Right atrium auricular region (tissue), 2 donors: ENCODE measurements at regions not wholly inside any gene's neighbourhood (a gene's known extent, or its start where the extent isn't known, plus 50 kb on each side); places are given as distances from the start of the nearest gene placed in this dataset.

ENCODE experiments used
- DNase-seq: peaks from one replicate; pipeline ENCODE4 v3.0.0-alpha.2; 2019; ENCODE audit warnings: low spot score
- H3K27ac ChIP-seq, 2 donors: fragments of 200-600 bp; sonication (generic); 1 replicate in 1 of 2; 2 replicates in 1 of 2; pipeline ENCODE4 v1.5.1; 2016 to 2019
- H3K27me3 ChIP-seq, 2 donors: fragments of 200-600 bp; sonication (generic); one replicate each; pipeline versions ENCODE4 v1.5.1 to v1.6.0; 2017 to 2019
- H3K36me3 ChIP-seq: fragments of 200-600 bp; sonication (generic); one replicate; pipeline ENCODE4 v1.5.1; 2016
- H3K4me1 ChIP-seq, 2 donors: fragments of 200-600 bp; sonication (generic); one replicate each; pipeline versions ENCODE4 v1.5.1 to v1.6.0; 2017 to 2019
- H3K4me3 ChIP-seq, 2 donors: fragments of 200-600 bp; sonication (generic); 1 replicate in 1 of 2; 2 replicates in 1 of 2; pipeline ENCODE4 v1.5.1; 2017 to 2019; ENCODE audit warnings: mild to moderate bottlenecking in 1 of 2, moderate library complexity in 1 of 2
- H3K9me3 ChIP-seq, 2 donors: fragments of 200-600 bp; sonication (generic); one replicate each; pipeline ENCODE4 v1.5.1; 2019
- TF ChIP-seq, protein P1 (sequence below), 2 donors: fragments of 200-600 bp; sonication (generic); IDR thresholded peaks; one replicate each; pipeline ENCODE4 v1.5.1; 2019; ENCODE audit warnings: antibody characterized with exemption in 2 of 2

GRCh38 chr2:30026091-30027055 is 105.0 kb upstream of the ALK start:
- H3K4me1 ChIP-seq = no peaks in the 10 kb centered on the region
- no peak overlapping the region for H3K4me3 ChIP-seq
- H3K27ac ChIP-seq = no peak overlapping the region
- no peaks in the 10 kb centered on the region for H3K36me3 ChIP-seq
- TF ChIP-seq, protein P1, sequence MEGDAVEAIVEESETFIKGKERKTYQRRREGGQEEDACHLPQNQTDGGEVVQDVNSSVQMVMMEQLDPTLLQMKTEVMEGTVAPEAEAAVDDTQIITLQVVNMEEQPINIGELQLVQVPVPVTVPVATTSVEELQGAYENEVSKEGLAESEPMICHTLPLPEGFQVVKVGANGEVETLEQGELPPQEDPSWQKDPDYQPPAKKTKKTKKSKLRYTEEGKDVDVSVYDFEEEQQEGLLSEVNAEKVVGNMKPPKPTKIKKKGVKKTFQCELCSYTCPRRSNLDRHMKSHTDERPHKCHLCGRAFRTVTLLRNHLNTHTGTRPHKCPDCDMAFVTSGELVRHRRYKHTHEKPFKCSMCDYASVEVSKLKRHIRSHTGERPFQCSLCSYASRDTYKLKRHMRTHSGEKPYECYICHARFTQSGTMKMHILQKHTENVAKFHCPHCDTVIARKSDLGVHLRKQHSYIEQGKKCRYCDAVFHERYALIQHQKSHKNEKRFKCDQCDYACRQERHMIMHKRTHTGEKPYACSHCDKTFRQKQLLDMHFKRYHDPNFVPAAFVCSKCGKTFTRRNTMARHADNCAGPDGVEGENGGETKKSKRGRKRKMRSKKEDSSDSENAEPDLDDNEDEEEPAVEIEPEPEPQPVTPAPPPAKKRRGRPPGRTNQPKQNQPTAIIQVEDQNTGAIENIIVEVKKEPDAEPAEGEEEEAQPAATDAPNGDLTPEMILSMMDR (IDR thresholded peaks at IDR 0.05) = peak in 1 of 2 donors; percentile 71
- no peaks in the 10 kb centered on the region for H3K9me3 ChIP-seq
- no peak for DNase-seq
- no peaks in the 10 kb centered on the region for H3K27me3 ChIP-seq

GRCh38 chr2:30029804-30030203 is 108.4 kb upstream of the ALK start:
- TF ChIP-seq, protein P1 (IDR thresholded peaks at IDR 0.05) = no peak
- no peak overlapping the region for H3K4me3 ChIP-seq
- H3K4me1 ChIP-seq = no peaks in the 10 kb centered on the region
- H3K36me3 ChIP-seq = no peaks in the 10 kb centered on the region
- H3K27ac ChIP-seq = no peak overlapping the region
- DNase-seq = no peak
- H3K27me3 ChIP-seq = no peaks in the 10 kb centered on the region
- no peaks in the 10 kb centered on the region for H3K9me3 ChIP-seq

- no peak overlapping the region for H3K4me3 ChIP-seq
- TF ChIP-seq, protein P1 (IDR thresholded peaks at IDR 0.05) = no peak
- H3K9me3 ChIP-seq = no peaks in the 10 kb centered on the region
- H3K27ac ChIP-seq = no peak overlapping the region
- DNase-seq = no peak
- H3K27me3 ChIP-seq = no peaks in the 10 kb centered on the region
- H3K4me1 ChIP-seq = no peaks in the 10 kb centered on the region
- H3K36me3 ChIP-seq = no peaks in the 10 kb centered on the region
Observed at GRCh38 chr2:30030361-30030760, 109.0 kb upstream of the ALK start.

DNA sequence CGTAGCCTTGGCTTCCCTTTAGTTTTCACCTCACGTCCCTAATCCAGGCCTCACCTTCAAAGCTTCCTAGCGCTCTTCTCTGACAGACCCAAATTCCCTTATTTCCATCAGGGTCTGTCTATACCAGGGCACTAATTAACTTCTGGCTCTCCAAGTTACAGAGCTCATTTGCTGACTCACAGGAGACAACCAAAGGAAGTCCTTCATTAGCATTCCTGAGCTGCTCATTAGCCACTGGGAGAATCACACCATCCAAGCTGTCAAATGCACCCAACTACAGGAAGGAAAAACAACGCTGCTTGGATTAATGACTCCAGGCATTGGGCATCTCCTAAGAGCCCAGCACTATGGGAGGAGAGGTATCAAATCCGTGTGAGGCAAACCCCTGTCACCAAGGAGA is 109.8 kb upstream of the ALK start:
- H3K4me3 ChIP-seq = no peak overlapping the region
- TF ChIP-seq, protein P1 (IDR thresholded peaks at IDR 0.05) = no peak
- H3K4me1 ChIP-seq = no peaks in the 10 kb centered on the region
- DNase-seq = no peak
- H3K9me3 ChIP-seq = no peaks in the 10 kb centered on the region
- no peaks in the 10 kb centered on the region for H3K36me3 ChIP-seq
- no peaks in the 10 kb centered on the region for H3K27me3 ChIP-seq
- H3K27ac ChIP-seq = no peak overlapping the region

GRCh38 chr2:30034052-30034775 is 112.6 kb upstream of the YPEL5 start:
- H3K36me3 ChIP-seq = no peaks in the 10 kb centered on the region
- H3K4me1 ChIP-seq = no peaks in the 10 kb centered on the region
- H3K27me3 ChIP-seq = no peaks in the 10 kb centered on the region
- no peak overlapping the region for H3K27ac ChIP-seq
- TF ChIP-seq, protein P1 (IDR thresholded peaks at IDR 0.05) = no peak
- no peak overlapping the region for H3K4me3 ChIP-seq
- no peaks in the 10 kb centered on the region for H3K9me3 ChIP-seq
- DNase-seq = no peak
